ENCODE measurements at regions not wholly inside any gene's neighbourhood (a gene's known extent, or its start where the extent isn't known, plus 50 kb on each side); places are given as distances from the start of the nearest gene placed in this dataset.

DNA sequence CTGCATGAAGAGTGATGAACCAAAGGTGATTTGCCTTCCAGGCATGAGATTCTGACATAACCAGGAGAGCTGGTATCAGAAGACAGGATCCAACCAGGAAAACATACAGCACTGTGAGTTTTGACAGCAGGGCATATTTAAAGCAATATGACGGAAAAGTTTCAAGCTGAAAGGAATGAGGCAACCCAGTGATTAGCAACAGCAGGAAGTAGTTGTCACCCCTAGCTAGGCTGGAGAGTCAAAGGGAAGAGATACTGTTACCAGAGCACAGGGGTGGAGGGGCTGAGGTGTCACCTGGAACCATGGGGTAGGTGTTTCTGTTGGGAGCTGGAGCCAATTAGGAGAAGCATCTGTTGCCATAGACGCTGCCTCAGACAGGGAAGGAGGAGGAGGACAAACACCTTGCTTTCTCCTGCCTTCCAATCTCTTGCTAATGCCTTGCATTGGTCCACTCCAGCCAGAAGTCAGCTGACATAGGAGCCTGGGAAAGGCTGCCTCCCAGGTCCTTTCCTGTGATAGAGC, 125.4 kb upstream of the SORCS3 start:
- TF ChIP-seq, protein P1, sequence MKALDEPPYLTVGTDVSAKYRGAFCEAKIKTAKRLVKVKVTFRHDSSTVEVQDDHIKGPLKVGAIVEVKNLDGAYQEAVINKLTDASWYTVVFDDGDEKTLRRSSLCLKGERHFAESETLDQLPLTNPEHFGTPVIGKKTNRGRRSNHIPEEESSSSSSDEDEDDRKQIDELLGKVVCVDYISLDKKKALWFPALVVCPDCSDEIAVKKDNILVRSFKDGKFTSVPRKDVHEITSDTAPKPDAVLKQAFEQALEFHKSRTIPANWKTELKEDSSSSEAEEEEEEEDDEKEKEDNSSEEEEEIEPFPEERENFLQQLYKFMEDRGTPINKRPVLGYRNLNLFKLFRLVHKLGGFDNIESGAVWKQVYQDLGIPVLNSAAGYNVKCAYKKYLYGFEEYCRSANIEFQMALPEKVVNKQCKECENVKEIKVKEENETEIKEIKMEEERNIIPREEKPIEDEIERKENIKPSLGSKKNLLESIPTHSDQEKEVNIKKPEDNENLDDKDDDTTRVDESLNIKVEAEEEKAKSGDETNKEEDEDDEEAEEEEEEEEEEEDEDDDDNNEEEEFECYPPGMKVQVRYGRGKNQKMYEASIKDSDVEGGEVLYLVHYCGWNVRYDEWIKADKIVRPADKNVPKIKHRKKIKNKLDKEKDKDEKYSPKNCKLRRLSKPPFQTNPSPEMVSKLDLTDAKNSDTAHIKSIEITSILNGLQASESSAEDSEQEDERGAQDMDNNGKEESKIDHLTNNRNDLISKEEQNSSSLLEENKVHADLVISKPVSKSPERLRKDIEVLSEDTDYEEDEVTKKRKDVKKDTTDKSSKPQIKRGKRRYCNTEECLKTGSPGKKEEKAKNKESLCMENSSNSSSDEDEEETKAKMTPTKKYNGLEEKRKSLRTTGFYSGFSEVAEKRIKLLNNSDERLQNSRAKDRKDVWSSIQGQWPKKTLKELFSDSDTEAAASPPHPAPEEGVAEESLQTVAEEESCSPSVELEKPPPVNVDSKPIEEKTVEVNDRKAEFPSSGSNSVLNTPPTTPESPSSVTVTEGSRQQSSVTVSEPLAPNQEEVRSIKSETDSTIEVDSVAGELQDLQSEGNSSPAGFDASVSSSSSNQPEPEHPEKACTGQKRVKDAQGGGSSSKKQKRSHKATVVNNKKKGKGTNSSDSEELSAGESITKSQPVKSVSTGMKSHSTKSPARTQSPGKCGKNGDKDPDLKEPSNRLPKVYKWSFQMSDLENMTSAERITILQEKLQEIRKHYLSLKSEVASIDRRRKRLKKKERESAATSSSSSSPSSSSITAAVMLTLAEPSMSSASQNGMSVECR (CRISPR knock-in tag; IDR thresholded peaks at IDR 0.05): no peak
- no peak for TF ChIP-seq JUN (IDR thresholded peaks at IDR 0.05; ENCODE audit: borderline replicate concordance, low read depth, low read length)
- TF ChIP-seq JUN (CRISPR knock-in tag; IDR thresholded peaks at IDR 0.05; ENCODE audit: borderline replicate concordance): no peak
- TF ChIP-seq, protein P2, sequence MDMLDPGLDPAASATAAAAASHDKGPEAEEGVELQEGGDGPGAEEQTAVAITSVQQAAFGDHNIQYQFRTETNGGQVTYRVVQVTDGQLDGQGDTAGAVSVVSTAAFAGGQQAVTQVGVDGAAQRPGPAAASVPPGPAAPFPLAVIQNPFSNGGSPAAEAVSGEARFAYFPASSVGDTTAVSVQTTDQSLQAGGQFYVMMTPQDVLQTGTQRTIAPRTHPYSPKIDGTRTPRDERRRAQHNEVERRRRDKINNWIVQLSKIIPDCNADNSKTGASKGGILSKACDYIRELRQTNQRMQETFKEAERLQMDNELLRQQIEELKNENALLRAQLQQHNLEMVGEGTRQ (CRISPR knock-in tag; IDR thresholded peaks at IDR 0.05): no peak

Measured in K562 (cell line).